ENCODE measurements at regions not wholly inside any gene's neighbourhood (a gene's known extent, or its start where the extent isn't known, plus 50 kb on each side); places are given as distances from the start of the nearest gene placed in this dataset.

DNA sequence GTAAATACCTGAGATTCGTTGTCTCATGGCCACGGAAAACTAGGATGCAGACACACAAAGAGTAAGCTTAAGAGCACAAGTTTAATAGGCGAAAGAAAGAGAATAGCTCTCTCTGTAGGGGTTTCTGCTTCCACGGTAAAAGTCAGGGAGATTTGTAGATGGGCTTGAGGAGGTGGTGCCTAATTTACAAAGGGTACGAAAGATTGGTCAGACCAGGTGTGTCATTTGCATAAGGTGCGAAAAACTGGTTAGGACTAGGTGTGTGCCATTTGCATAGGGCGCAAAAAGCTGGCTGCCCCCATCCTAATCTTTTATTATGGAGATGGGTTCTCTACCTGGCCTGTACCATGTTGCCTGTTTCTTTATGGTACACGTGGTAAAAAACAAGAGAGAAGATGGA is 170.5 kb upstream of the DOK6 start:
- TF ChIP-seq, protein P1, sequence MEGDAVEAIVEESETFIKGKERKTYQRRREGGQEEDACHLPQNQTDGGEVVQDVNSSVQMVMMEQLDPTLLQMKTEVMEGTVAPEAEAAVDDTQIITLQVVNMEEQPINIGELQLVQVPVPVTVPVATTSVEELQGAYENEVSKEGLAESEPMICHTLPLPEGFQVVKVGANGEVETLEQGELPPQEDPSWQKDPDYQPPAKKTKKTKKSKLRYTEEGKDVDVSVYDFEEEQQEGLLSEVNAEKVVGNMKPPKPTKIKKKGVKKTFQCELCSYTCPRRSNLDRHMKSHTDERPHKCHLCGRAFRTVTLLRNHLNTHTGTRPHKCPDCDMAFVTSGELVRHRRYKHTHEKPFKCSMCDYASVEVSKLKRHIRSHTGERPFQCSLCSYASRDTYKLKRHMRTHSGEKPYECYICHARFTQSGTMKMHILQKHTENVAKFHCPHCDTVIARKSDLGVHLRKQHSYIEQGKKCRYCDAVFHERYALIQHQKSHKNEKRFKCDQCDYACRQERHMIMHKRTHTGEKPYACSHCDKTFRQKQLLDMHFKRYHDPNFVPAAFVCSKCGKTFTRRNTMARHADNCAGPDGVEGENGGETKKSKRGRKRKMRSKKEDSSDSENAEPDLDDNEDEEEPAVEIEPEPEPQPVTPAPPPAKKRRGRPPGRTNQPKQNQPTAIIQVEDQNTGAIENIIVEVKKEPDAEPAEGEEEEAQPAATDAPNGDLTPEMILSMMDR (IDR thresholded peaks at IDR 0.05; ENCODE audit: poor library complexity, severe bottlenecking): no peak
- no peak for TF ChIP-seq EZH2 (IDR thresholded peaks at IDR 0.05; ENCODE audit: borderline replicate concordance, insufficient read depth, low read length, poor library complexity, severe bottlenecking)
- no peak for TF ChIP-seq POLR2AphosphoS5 (IDR thresholded peaks at IDR 0.05)
- TF ChIP-seq RAD21 (conservative IDR thresholded peaks at IDR 0.05): no peak
- TF ChIP-seq EP300 (conservative IDR thresholded peaks at IDR 0.05; ENCODE audit: poor library complexity, severe bottlenecking): no peak
- TF ChIP-seq, protein P2, sequence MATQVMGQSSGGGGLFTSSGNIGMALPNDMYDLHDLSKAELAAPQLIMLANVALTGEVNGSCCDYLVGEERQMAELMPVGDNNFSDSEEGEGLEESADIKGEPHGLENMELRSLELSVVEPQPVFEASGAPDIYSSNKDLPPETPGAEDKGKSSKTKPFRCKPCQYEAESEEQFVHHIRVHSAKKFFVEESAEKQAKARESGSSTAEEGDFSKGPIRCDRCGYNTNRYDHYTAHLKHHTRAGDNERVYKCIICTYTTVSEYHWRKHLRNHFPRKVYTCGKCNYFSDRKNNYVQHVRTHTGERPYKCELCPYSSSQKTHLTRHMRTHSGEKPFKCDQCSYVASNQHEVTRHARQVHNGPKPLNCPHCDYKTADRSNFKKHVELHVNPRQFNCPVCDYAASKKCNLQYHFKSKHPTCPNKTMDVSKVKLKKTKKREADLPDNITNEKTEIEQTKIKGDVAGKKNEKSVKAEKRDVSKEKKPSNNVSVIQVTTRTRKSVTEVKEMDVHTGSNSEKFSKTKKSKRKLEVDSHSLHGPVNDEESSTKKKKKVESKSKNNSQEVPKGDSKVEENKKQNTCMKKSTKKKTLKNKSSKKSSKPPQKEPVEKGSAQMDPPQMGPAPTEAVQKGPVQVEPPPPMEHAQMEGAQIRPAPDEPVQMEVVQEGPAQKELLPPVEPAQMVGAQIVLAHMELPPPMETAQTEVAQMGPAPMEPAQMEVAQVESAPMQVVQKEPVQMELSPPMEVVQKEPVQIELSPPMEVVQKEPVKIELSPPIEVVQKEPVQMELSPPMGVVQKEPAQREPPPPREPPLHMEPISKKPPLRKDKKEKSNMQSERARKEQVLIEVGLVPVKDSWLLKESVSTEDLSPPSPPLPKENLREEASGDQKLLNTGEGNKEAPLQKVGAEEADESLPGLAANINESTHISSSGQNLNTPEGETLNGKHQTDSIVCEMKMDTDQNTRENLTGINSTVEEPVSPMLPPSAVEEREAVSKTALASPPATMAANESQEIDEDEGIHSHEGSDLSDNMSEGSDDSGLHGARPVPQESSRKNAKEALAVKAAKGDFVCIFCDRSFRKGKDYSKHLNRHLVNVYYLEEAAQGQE (IDR thresholded peaks at IDR 0.05; ENCODE audit: borderline replicate concordance): no peak
- TF ChIP-seq TAF1 (IDR thresholded peaks at IDR 0.05; ENCODE audit: low read depth): no peak

All from neural cell (in vitro differentiated cells).